HS-27A (cell line): ENCODE measurements at regions not wholly inside any gene's neighbourhood (a gene's known extent, or its start where the extent isn't known, plus 50 kb on each side); places are given as distances from the start of the nearest gene placed in this dataset.
A peak's percentile ranks its signal among the peaks of the same experiment; 100 is the strongest.
"Not testable (repeated sequence)": the region's sequence is repeated elsewhere in the genome, so short reads cannot be mapped to it uniquely, and the experiment has no call there.

Source experiments
- DNase-seq: peaks from one replicate; pipeline ENCODE4 v3.0.0-alpha.2; 2012; ENCODE audit warnings: low read depth, missing footprints

DNA sequence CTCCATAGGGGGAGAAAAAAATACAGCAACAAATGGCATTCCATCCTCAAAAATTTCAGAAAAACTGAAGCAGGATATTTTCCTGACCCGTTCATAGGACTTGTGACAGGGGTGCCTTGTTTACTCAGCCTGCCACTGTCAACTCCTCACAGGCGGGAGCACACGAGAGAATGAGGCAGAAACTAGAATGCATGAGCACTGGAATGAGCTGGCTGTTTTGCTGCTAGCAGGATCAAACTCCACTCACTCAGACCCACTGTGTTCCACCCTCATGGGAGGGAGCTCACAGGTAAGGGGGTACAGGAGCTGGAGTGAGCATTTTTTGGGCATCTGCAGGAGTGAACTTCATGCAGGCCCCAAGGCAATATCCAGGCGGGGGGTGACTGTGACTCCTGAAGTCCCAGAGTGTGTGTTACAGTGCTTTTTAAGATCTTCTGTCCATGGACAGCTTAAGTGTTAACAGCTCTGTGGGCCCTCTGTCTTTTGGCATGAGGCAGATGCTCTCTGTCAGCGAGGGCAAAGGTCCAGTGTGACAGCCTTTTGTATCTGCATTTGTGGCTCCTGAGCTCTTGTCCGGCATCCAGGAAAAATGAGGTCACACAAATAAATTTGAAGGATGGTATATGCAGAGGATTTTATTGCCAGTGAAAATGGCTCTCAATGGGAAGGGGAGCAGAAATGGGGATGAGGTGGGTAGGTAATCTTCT is 905.7 kb upstream of the TENM4 start:
- no peak for DNase-seq

DNA sequence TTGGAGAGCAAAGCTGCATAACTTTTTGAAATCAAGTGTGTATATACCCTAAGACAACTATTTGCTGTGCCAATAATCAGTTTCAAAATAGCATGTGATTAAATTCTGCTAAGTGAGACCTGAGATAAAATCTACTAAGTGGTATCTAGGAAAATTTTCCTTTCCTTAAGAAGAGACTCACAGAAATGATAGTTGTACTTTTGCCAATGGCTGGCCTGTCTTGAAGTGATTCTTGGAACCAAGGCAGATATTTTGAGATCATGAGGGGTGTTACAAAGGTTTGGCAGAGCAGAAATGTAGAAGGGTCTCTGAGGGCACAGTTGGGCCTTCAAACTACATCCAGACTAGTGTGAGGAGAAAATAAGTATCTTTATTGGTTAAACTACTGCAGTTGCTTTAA is 902.6 kb upstream of the TENM4 start:
- no peak for DNase-seq

GRCh38 chr11:80338231-80338630 is 897.4 kb upstream of the TENM4 start:
- no peak for DNase-seq

GRCh38 chr11:80331694-80332093 is 890.9 kb upstream of the TENM4 start:
- DNase-seq = no peak

DNA sequence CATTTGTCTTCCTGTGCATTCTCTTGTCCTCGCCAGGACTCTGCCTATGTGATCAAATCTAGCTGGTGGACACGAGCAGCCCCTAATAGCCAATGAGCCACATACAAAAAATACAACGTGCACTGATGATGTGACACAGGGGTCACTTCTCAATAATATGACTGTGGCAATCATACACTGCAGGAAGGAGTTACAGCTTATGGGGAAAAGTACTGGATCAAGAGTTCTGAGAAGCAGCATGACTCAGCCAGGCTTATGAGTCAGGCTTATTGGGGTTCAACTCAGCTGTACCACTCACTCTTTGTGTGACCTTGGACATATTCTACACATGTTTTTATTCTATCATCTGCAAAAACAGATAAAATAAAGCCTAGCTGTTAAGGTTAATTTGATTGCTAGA is 889.4 kb upstream of the TENM4 start:
- peak; percentile 40 for DNase-seq

GRCh38 chr11:80328774-80329173 is 887.9 kb upstream of the TENM4 start:
- DNase-seq = no peak

- no peak for DNase-seq
Measured at GRCh38 chr11:80327956-80328614, 887.3 kb upstream of the TENM4 start.

- no peak for DNase-seq
Measured at GRCh38 chr11:80321786-80322185, 881.0 kb upstream of the TENM4 start.

DNA sequence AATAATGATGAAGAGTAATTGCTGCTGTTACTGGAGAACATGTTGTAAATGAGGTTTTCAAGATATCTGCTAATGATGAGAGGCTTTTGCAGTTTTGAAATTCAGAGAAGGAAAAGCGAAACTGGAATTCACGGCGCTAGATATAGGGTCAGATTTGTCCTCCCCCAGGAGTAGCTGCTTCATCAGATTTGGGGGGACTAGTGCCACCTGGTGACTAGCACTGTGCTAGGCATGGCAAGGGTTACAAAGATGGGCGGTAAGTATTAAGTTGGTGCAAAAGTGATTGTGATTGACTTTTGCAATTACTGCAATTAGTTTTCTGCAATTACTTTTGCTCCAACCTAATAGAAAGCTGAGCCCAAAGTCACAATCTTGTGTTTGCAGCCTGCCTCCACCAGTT is 879.9 kb upstream of the TENM4 start:
- DNase-seq = no peak

DNA sequence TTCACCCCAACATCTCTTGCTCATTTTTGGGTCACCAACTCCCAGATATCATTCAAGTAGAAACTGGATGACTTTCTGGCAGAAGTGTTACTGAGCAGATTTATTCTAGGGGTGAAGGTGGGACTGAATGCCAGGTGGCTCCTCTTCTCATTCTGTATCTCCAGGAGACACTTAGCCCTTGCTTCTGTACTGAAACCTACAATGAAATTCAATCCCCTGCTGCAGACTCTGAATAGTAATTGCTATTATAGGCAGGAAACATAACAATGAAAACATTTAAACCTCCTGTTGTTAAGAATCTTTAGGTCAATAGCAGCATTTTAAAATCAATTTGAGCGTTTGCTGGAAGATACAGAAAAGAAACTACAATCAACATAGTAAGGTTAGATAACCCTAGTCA is 879.4 kb upstream of the TENM4 start:
- DNase-seq = no peak

DNA sequence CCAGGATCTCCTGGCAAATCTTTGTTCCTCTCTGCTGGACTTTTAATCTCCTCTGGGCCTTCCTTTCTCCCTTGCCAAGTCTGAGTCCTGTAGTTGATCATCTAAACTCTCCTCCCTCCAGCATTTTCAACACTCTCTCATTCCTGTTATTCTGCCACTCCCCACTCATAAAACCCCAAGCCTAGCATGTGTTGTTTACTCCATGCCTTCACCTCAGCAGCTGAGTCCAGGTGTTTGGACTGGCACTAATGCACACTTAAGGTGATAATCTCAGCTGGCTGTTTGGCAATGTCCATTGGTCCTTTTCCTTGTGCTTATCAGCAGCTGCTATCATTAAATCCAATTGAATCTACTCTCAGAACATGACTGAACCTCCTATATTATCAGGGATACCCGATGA is 876.8 kb upstream of the TENM4 start:
- DNase-seq = no peak

GRCh38 chr11:80315200-80315599 is 874.4 kb upstream of the TENM4 start:
- no peak for DNase-seq

DNA sequence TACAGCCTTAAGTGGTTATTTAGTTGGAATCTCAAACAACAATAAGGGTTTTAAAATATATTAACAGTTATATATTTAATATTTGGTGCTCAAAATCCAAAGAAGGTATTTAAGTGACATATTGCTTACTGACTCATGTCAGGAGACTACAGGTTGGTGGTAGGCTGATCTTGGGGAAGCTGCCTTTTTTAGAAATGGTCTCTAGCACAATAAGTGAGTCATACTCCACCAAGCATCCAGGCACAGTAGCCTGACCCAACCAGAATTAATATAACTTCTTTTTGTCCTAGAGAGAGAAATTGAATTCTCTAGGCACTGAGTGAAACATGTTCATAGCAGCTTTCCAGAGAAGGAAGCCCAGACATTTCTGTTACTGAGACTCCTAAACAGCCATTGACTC is 868.5 kb upstream of the TENM4 start:
- DNase-seq = no peak

GRCh38 chr11:80307676-80308075 is 866.8 kb upstream of the TENM4 start:
- DNase-seq = no peak

- peak; percentile 49 for DNase-seq
Measured at GRCh38 chr11:80297858-80298632, 857.2 kb upstream of the TENM4 start.

DNA sequence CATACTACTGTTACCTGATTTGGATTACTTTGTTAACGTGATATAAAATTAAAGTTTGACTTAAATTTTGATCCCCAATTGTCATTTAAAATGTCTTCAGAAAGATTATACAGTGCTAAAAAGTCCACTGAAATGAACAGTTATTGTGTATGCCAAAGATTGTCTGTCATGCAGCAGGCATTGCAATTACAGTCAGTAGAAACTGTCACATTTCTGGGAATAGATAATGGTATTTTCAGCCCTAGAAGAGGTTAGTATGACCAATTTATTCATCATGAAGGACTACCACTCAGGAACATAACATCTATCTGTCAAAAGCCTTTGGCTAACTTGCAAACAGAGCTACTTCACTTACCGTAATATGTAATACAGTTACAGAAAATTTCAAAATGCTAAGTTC is 852.5 kb upstream of the TENM4 start:
- DNase-seq = no peak

- no peak for DNase-seq
Measured at GRCh38 chr11:80284946-80285785, 844.3 kb upstream of the TENM4 start.

DNA sequence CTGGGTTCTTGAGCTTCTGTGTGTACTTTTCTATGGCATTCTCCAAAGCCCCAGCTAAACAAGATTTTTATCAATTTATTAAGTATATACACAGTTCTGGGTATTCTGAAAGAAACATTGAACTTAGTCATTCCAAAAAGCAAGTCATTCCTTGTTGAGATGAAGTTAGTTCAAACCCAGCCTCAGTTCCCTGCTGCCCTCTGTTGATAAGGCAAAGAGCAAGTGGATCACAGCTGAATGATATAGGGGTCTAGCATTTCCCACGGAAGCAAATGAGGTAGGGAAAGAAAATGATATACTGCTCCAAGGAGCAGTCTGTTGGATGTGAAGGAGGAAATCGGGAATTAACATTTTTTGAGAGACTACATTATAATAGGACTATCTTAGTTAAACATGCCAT is 841.8 kb upstream of the TENM4 start:
- no peak for DNase-seq

DNA sequence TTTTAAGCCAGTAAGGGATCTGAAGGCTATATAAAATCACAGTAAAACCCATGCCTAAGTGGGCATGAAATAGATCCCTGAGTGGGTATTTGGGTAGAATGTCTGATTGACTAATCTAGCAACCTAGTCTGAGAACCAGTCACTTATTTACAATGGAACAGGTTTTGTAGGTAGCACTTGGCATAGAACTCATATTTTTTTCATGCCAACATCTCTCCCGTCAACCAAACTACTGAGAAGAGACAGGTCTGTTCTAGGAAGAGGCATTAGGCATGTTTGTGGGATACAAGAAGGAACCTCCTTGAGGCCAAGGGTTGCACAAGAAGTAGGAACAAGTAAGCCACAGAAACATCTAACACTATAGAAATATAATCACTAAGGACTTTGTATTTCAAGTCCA is 840.4 kb upstream of the TENM4 start:
- no peak for DNase-seq

DNA sequence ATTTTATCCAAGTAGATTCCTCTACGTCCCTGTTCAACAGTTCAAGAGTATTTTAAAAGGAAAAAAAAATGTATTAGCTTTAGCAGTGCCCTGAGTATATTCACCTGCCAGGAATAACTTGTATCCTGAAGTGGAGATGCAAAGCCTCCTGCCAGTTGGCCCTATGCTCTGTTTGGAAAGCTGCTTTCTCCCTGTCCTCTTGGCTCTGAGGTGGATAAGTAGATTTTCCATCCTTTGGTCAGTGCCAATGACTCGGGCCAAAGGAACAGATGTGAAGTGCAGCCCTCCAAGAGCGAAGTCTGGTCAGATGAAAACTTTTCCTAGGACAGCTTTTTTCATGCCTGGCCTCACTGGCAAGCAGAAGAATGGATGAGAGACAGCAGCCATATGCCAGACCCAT is 839.9 kb upstream of the TENM4 start:
- DNase-seq = no peak

DNA sequence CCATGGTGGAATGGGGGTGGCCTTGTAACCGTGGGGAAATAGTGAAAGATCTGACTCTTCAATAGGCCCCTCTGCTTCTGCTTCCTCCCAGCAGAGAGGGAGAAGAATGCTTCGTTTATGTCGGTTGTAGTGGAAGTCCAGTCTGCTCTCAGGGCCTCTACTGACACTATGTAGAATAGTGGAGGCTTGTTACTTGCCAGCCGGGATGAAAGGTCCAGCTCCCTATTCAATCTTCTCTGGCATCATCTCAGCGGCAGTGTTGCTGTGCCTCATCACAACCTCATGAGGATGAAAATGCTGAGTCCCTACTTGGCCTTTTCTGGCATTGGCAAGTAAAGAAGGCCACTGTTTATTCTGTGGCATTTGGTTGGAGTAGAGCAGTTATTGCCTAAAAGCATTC is 820.9 kb upstream of the TENM4 start:
- DNase-seq = no peak

DNA sequence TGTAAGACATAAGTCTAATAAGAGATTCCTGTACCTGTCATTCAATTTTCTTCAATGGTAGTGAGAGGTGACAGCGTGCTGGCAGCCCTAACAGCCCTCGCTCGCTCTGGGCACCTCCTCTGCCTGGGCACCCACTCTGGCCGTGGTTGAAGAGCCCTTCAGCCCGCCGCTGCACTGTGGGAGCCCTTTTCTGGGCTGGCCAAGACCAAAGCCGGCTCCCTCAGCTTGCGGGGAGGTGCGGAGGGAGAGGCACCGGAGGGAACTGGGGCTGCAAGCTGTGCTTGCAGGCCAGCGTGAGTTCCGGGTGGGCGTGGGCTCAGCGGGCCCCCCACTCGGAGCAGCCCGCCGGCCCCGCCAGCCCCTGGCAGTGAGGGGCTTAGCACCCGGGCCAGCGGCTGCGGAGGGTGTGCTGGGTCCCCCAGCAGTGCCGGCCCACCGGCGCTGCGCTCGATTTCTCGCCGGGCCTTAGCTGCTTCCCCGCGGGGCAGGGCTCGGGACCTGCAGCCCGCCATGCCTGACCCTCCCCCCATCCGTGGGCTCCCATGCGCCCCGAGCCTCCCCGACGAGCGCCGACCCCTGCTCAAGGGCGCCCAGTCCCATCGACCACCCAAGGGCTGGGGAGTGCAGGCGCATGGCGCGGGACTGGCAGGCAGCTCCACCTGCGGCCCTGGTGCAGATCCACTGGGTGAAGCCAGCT is 816.6 kb upstream of the TENM4 start:
- not testable (repeated sequence) for DNase-seq
